ENCODE measurements at regions not wholly inside any gene's neighbourhood (a gene's known extent, or its start where the extent isn't known, plus 50 kb on each side); places are given as distances from the start of the nearest gene placed in this dataset.

GRCh38 chr10:89975771-89976170 lies 274.4 kb downstream of the KIF20B start:
- Mint-ChIP-seq H3K9me3 (no peaks in the 10 kb centered on the region), H3K4me3 (no peak overlapping the region), H3K27ac (no peak overlapping the region), H3K27me3 (ENCODE audit: insufficient read depth) (peaks cover 4% of the 10 kb centered on the region), H3K36me3 (ENCODE audit: low read depth) (no peaks in the 10 kb centered on the region), H3K4me1 (peaks cover 7% of the 10 kb centered on the region)
- Histone ChIP-seq H3K9me3 (ENCODE audit: control insufficient read depth, low read length) (no peaks in the 10 kb centered on the region), H3K36me3 (ENCODE audit: control insufficient read depth, insufficient read depth, low read length) (no peaks in the 10 kb centered on the region), H3K27me3 (ENCODE audit: control insufficient read depth, insufficient read depth, low read length, poor library complexity, severe bottlenecking) (no peaks in the 10 kb centered on the region), H3K4me3 (ENCODE audit: low read length) (no peak overlapping the region), H3K27ac (ENCODE audit: low read depth, low read length) (no peak overlapping the region), H3K9ac (ENCODE audit: extremely low read depth, low read length, poor library complexity, severe bottlenecking) (no peak overlapping the region), H3K4me1 (ENCODE audit: control insufficient read depth, insufficient read depth, low read length) (no peaks in the 10 kb centered on the region)
- no peak for TF ChIP-seq CTCF (conservative IDR thresholded peaks at IDR 0.05)
- DNase-seq = no peak
- whole genome bisulfite sequencing, 2 experiments (ENCODE audit: insufficient coverage in 1 of 2, insufficient read length in 1 of 2) = 93% methylated on average over 2 of the region's 2 CpGs; no CpG with 5 or more reads in 1 of the 2 experiments

- DNase-seq = no peak
- WGBS, 2 experiments (ENCODE audit: insufficient coverage in 1 of 2, insufficient read length in 1 of 2) = 79% methylated on average over 1 of the region's 1 CpG; no CpG with 5 or more reads in 1 of the 2 experiments
- Histone ChIP-seq H3K9ac (ENCODE audit: extremely low read depth, low read length, poor library complexity, severe bottlenecking) (no peak overlapping the region), H3K27ac (ENCODE audit: low read depth, low read length) (no peak overlapping the region), H3K27me3 (ENCODE audit: control insufficient read depth, insufficient read depth, low read length, poor library complexity, severe bottlenecking) (no peaks in the 10 kb centered on the region), H3K4me1 (ENCODE audit: control insufficient read depth, insufficient read depth, low read length) (no peaks in the 10 kb centered on the region), H3K36me3 (ENCODE audit: control insufficient read depth, insufficient read depth, low read length) (no peaks in the 10 kb centered on the region), H3K9me3 (ENCODE audit: control insufficient read depth, low read length) (no peaks in the 10 kb centered on the region), H3K4me3 (ENCODE audit: low read length) (no peak overlapping the region)
- Mint-ChIP-seq H3K36me3 (ENCODE audit: low read depth) (no peaks in the 10 kb centered on the region), H3K9me3 (no peaks in the 10 kb centered on the region), H3K27ac (no peak overlapping the region), H3K27me3 (ENCODE audit: insufficient read depth) (peaks cover 4% of the 10 kb centered on the region), H3K4me3 (no peak overlapping the region), H3K4me1 (peaks cover 2% of the 10 kb centered on the region)
- no peak for TF ChIP-seq CTCF (conservative IDR thresholded peaks at IDR 0.05)
Measured at GRCh38 chr10:89978081-89978480, 276.7 kb downstream of the KIF20B start.

- no peaks in the 10 kb centered on the region for H3K4me1 ChIP-seq (ENCODE audit: control insufficient read depth, insufficient read depth, low read length)
- H3K27ac ChIP-seq (ENCODE audit: low read depth, low read length) = no peak overlapping the region
- 71 to 72% methylated on average over 1 of the region's 1 CpG for WGBS, 2 experiments (ENCODE audit: insufficient coverage in 1 of 2, insufficient read length in 1 of 2)
- H3K4me1 Mint-ChIP-seq = no peaks in the 10 kb centered on the region
- no peak overlapping the region for H3K27ac Mint-ChIP-seq
- H3K4me3 Mint-ChIP-seq = no peak overlapping the region
- H3K9ac ChIP-seq (ENCODE audit: extremely low read depth, low read length, poor library complexity, severe bottlenecking) = no peak overlapping the region
- no peaks in the 10 kb centered on the region for H3K36me3 ChIP-seq (ENCODE audit: control insufficient read depth, insufficient read depth, low read length)
- H3K9me3 ChIP-seq (ENCODE audit: control insufficient read depth, low read length) = no peaks in the 10 kb centered on the region
- H3K27me3 Mint-ChIP-seq (ENCODE audit: insufficient read depth) = peaks cover 4% of the 10 kb centered on the region
- TF ChIP-seq CTCF (conservative IDR thresholded peaks at IDR 0.05) = no peak
- H3K36me3 Mint-ChIP-seq (ENCODE audit: low read depth) = no peaks in the 10 kb centered on the region
- H3K9me3 Mint-ChIP-seq = no peaks in the 10 kb centered on the region
- DNase-seq = no peak
- no peak overlapping the region for H3K4me3 ChIP-seq (ENCODE audit: low read length)
- H3K27me3 ChIP-seq (ENCODE audit: control insufficient read depth, insufficient read depth, low read length, poor library complexity, severe bottlenecking) = no peaks in the 10 kb centered on the region
Measured at GRCh38 chr10:89979726-89980125, 278.3 kb downstream of the KIF20B start.
